ENCODE measurements at regions not wholly inside any gene's neighbourhood (a gene's known extent, or its start where the extent isn't known, plus 50 kb on each side); places are given as distances from the start of the nearest gene placed in this dataset.

- in situ Hi-C loops (cut with MboI; ENCODE audit: low pct_unique_long_range_greater_than_20kb in 2 of 9, low sequenced_read_pairs in 9 of 9, unreplicated experiment in 9 of 9), result loop anchor here in 1 of 9 experiments (25.0 kb wide), 1 partner anchor 752 kb away; no protein-coding TSS in a partner anchor
- no peak for ATAC-seq (replicated peaks in 6 of 8)
- H3K27ac ChIP-seq, result no peak overlapping the region
- H3K4me3 ChIP-seq, result no peak overlapping the region
- 0 to 100% (median 20%) methylated on average over 1 of the region's 1 CpG; no CpG with 5 or more reads in 3 of the 10 experiments for WGBS, 10 experiments
- no peaks in the 10 kb centered on the region for H3K4me1 ChIP-seq (replicated peaks in 1 of 2)
Measured at GRCh38 chr13:39935155-39935554, 279.7 kb downstream of the COG6 start.

- no peaks in the 10 kb centered on the region for H3K4me1 ChIP-seq (replicated peaks in 1 of 2)
- H3K4me3 ChIP-seq, result no peak overlapping the region
- 33 to 92% (median 80%) methylated on average over 1 to 2 of the region's 2 CpGs; no CpG with 5 or more reads in 5 of the 10 experiments for WGBS, 10 experiments
- in situ Hi-C loops (cut with MboI; ENCODE audit: low pct_unique_long_range_greater_than_20kb in 2 of 9, low sequenced_read_pairs in 9 of 9, unreplicated experiment in 9 of 9), result loop anchor here in 1 of 9 experiments (25.0 kb wide), 1 partner anchor 749 kb away; no protein-coding TSS in a partner anchor
- no peak overlapping the region for H3K27ac ChIP-seq
- ATAC-seq (replicated peaks in 6 of 8), result no peak
Measured at GRCh38 chr13:39938596-39938995, 283.1 kb downstream of the COG6 start.

DNA sequence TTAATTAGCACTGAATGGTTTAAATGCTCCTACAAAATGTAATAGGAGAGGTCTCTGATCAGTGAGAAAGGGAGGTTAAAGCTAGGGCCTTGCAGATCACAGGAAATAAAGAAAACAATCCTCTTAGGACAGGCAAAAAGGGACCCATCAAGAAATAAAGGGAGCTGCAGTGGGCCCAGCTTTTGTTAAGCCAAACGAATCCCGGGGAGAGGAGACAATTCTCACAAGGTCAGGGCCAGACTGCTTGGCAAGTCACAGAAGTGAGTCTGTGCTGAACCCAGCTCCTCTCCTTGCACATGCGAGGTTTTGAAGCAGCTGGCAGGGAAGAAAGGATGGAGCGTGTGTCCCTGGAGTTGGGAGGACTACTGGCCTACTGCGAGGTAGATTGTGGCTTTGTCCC is 285.8 kb downstream of the COG6 start:
- WGBS, 10 experiments, result 10 to 95% (median 35%) methylated on average over 1 to 5 of the region's 5 CpGs; no CpG with 5 or more reads in 1 of the 10 experiments
- ATAC-seq (replicated peaks in 6 of 8), result no peak
- in situ Hi-C loops (cut with MboI; ENCODE audit: low pct_unique_long_range_greater_than_20kb in 2 of 9, low sequenced_read_pairs in 9 of 9, unreplicated experiment in 9 of 9), result loop anchor here in 1 of 9 experiments (25.0 kb wide), 1 partner anchor 746 kb away; no protein-coding TSS in a partner anchor
- Histone ChIP-seq H3K4me3 (no peak overlapping the region), H3K27ac (no peak overlapping the region), H3K4me1 (replicated peaks in 1 of 2) (no peaks in the 10 kb centered on the region)

GRCh38 chr13:39941911-39942551 is 286.6 kb downstream of the COG6 start:
- Histone ChIP-seq H3K4me3 (no peak overlapping the region), H3K27ac (no peak overlapping the region), H3K4me1 (replicated peaks in 1 of 2) (no peaks in the 10 kb centered on the region)
- in situ Hi-C loops (cut with MboI; ENCODE audit: low pct_unique_long_range_greater_than_20kb in 2 of 9, low sequenced_read_pairs in 9 of 9, unreplicated experiment in 9 of 9), result loop anchor here in 1 of 9 experiments (25.0 kb wide), 1 partner anchor 745 kb away; no protein-coding TSS in a partner anchor
- 0 to 100% (median 87%) methylated on average over 1 to 7 of the region's 8 CpGs; no CpG with 5 or more reads in 1 of the 10 experiments for WGBS, 10 experiments
- no peak for ATAC-seq (replicated peaks in 6 of 8)

- H3K4me1 ChIP-seq (replicated peaks in 1 of 2), result no peaks in the 10 kb centered on the region
- WGBS, 10 experiments, result 0 to 100% (median 45%) methylated on average over 2 to 9 of the region's 12 CpGs; no CpG with 5 or more reads in 2 of the 10 experiments
- H3K27ac ChIP-seq, result no peak overlapping the region
- in situ Hi-C loops (cut with MboI; ENCODE audit: low pct_unique_long_range_greater_than_20kb in 2 of 9, low sequenced_read_pairs in 9 of 9, unreplicated experiment in 9 of 9), result loop anchor here in 1 of 9 experiments (25.0 kb wide), 1 partner anchor 745 kb away; no protein-coding TSS in a partner anchor
- no peak overlapping the region for H3K4me3 ChIP-seq
- peak in 7 of 8 experiments; percentile 21 to 100 (median 66) for ATAC-seq (replicated peaks in 6 of 8)
Measured at GRCh38 chr13:39942552-39943273, 287.3 kb downstream of the COG6 start.

- Histone ChIP-seq H3K4me3 (no peak overlapping the region), H3K4me1 (replicated peaks in 1 of 2) (no peaks in the 10 kb centered on the region), H3K27ac (no peak overlapping the region)
- ATAC-seq (replicated peaks in 6 of 8), result no peak
- in situ Hi-C loops (cut with MboI; ENCODE audit: low pct_unique_long_range_greater_than_20kb in 2 of 9, low sequenced_read_pairs in 9 of 9, unreplicated experiment in 9 of 9), result loop anchor here in 1 of 9 experiments (25.0 kb wide), 1 partner anchor 744 kb away; no protein-coding TSS in a partner anchor
- WGBS, 10 experiments, result 30 to 94% (median 72%) methylated on average over 2 to 6 of the region's 6 CpGs
Measured at GRCh38 chr13:39943711-39944110, 288.2 kb downstream of the COG6 start.

DNA sequence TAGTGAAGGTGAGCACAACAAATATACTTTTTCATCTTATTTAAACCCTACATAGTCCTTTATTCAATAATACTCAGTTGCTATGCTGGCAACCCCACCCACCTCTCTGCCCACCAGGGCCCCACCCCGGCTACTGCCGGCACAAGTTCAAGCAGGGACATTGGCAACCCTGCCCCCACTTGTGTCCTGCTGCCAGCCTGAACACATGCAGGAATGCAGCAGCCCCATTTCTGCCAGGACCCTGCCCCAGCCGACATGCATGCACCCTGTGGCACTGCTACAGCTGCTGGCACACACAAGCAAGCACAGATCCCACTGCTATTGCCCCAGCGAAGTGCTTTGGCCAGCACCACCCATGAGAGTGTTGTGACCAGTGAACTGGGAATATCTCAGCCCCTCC is 289.8 kb downstream of the COG6 start:
- Histone ChIP-seq H3K4me1 (replicated peaks in 1 of 2) (no peaks in the 10 kb centered on the region), H3K27ac (no peak overlapping the region), H3K4me3 (no peak overlapping the region)
- in situ Hi-C loops (cut with MboI; ENCODE audit: low pct_unique_long_range_greater_than_20kb in 2 of 9, low sequenced_read_pairs in 9 of 9, unreplicated experiment in 9 of 9), result loop anchor here in 1 of 9 experiments (25.0 kb wide), 1 partner anchor 742 kb away; no protein-coding TSS in a partner anchor
- ATAC-seq (replicated peaks in 6 of 8), result no peak
- 0 to 14% methylated on average over 1 of the region's 4 CpGs; no CpG with 5 or more reads in 8 of the 10 experiments for WGBS, 10 experiments

GRCh38 chr13:39946769-39947168 is 291.3 kb downstream of the COG6 start:
- no peak overlapping the region for H3K27ac ChIP-seq
- 100% methylated on average over 1 of the region's 1 CpG; no CpG with 5 or more reads in 5 of the 10 experiments for WGBS, 10 experiments
- no peak for ATAC-seq (replicated peaks in 6 of 8)
- H3K4me1 ChIP-seq (replicated peaks in 1 of 2), result no peaks in the 10 kb centered on the region
- in situ Hi-C loops (cut with MboI; ENCODE audit: low pct_unique_long_range_greater_than_20kb in 2 of 9, low sequenced_read_pairs in 9 of 9, unreplicated experiment in 9 of 9), result loop anchor here in 1 of 9 experiments (25.0 kb wide), 1 partner anchor 741 kb away; no protein-coding TSS in a partner anchor
- H3K4me3 ChIP-seq, result no peak overlapping the region

- 20 to 100% (median 100%) methylated on average over 1 to 2 of the region's 3 CpGs; no CpG with 5 or more reads in 6 of the 10 experiments for WGBS, 10 experiments
- peak in 1 of 8 experiments; percentile 50 for ATAC-seq (replicated peaks in 6 of 8)
- no peak overlapping the region for H3K27ac ChIP-seq
- H3K4me3 ChIP-seq, result no peak overlapping the region
- no peaks in the 10 kb centered on the region for H3K4me1 ChIP-seq (replicated peaks in 1 of 2)
- in situ Hi-C loops (cut with MboI; ENCODE audit: low pct_unique_long_range_greater_than_20kb in 2 of 9, low sequenced_read_pairs in 9 of 9, unreplicated experiment in 9 of 9), result no loop called here
Measured at GRCh38 chr13:39951301-39951700, 295.8 kb downstream of the COG6 start.

- WGBS, 10 experiments, result 46 to 100% (median 74%) methylated on average over 1 to 4 of the region's 4 CpGs
- H3K4me3 ChIP-seq, result no peak overlapping the region
- H3K4me1 ChIP-seq (replicated peaks in 1 of 2), result no peaks in the 10 kb centered on the region
- peak in 3 of 8 experiments; percentile 22 to 75 (median 37) for ATAC-seq (replicated peaks in 6 of 8)
- H3K27ac ChIP-seq, result no peak overlapping the region
- in situ Hi-C loops (cut with MboI; ENCODE audit: low pct_unique_long_range_greater_than_20kb in 2 of 9, low sequenced_read_pairs in 9 of 9, unreplicated experiment in 9 of 9), result no loop called here
Measured at GRCh38 chr13:39952249-39953233, 297.1 kb downstream of the COG6 start.

- ATAC-seq (replicated peaks in 6 of 8), result no peak
- in situ Hi-C loops (cut with MboI; ENCODE audit: low pct_unique_long_range_greater_than_20kb in 2 of 9, low sequenced_read_pairs in 9 of 9, unreplicated experiment in 9 of 9), result no loop called here
- Histone ChIP-seq H3K4me3 (no peak overlapping the region), H3K4me1 (replicated peaks in 1 of 2) (no peaks in the 10 kb centered on the region), H3K27ac (no peak overlapping the region)
- 17 to 100% (median 69%) methylated on average over 1 to 4 of the region's 4 CpGs; no CpG with 5 or more reads in 4 of the 10 experiments for WGBS, 10 experiments
Measured at GRCh38 chr13:39954476-39954875, 299.0 kb downstream of the COG6 start.

- ATAC-seq (replicated peaks in 6 of 8), result no peak
- WGBS, 10 experiments, result 88 to 100% (median 100%) methylated on average over 1 of the region's 1 CpG; no CpG with 5 or more reads in 4 of the 10 experiments
- in situ Hi-C loops (cut with MboI; ENCODE audit: low pct_unique_long_range_greater_than_20kb in 2 of 9, low sequenced_read_pairs in 9 of 9, unreplicated experiment in 9 of 9), result no loop called here
- Histone ChIP-seq H3K4me3 (no peak overlapping the region), H3K4me1 (replicated peaks in 1 of 2) (no peaks in the 10 kb centered on the region), H3K27ac (no peak overlapping the region)
Measured at GRCh38 chr13:39955560-39955959, 300.1 kb downstream of the COG6 start.

All from motor neuron (in vitro differentiated cells).